CD4-positive, CD25-positive, alpha-beta regulatory T cell (primary cell): ENCODE measurements at regions not wholly inside any gene's neighbourhood (a gene's known extent, or its start where the extent isn't known, plus 50 kb on each side); places are given as distances from the start of the nearest gene placed in this dataset.
A peak's percentile ranks its signal among the peaks of the same experiment; 100 is the strongest.

Source experiments
- ATAC-seq, 2 donors: fragments of 150-1000 bp; cut with Tn5 transposase; one replicate each; pipeline ENCODE4 v1.10.0; 2021; ENCODE audit warnings: low read depth in 2 of 2, moderate number of reproducible peaks in 2 of 2, moderate library complexity in 1 of 2
- DNase-seq, 3 donors: peaks; one replicate each; pipeline versions ENCODE4 v3.0.0 to v3.0.0-alpha.2; 2012 to 2022; ENCODE audit warnings: mixed read lengths in 1 of 3
- H3K27ac ChIP-seq: one replicate; pipeline ENCODE4 v1.7.0; 2013; ENCODE audit warnings: mild to moderate bottlenecking, low read length; ENCODE audit not compliant: insufficient read depth, poor library complexity, severe bottlenecking
- H3K27me3 ChIP-seq: one replicate; pipeline ENCODE4 v1.7.0; 2013; ENCODE audit warnings: low read length; ENCODE audit not compliant: control insufficient read depth, insufficient read depth
- H3K36me3 ChIP-seq: one replicate; pipeline ENCODE4 v1.7.0; 2013; ENCODE audit warnings: mild to moderate bottlenecking, low read length, moderate library complexity; ENCODE audit not compliant: control insufficient read depth, insufficient read depth
- H3K4me1 ChIP-seq: 2 replicates; pipeline ENCODE4 v1.7.0; 2013; ENCODE audit warnings: mild to moderate bottlenecking, low read length; ENCODE audit not compliant: insufficient read depth, control insufficient read depth, poor library complexity, severe bottlenecking
- H3K4me3 ChIP-seq: one replicate; pipeline ENCODE4 v1.7.0; 2013; ENCODE audit warnings: low read depth, mild to moderate bottlenecking, low read length, moderate library complexity
- H3K9me3 ChIP-seq, 2 experiments: 1 replicate in 1 of 2; 2 replicates in 1 of 2; pipeline ENCODE4 v1.7.0; 2013; ENCODE audit warnings: low read length in 2 of 2, mild to moderate bottlenecking in 1 of 2, moderate library complexity in 1 of 2; ENCODE audit not compliant: control insufficient read depth in 2 of 2
- H3K27ac Mint-ChIP-seq, 3 donors: one replicate each; pipeline ENCODE4 v1.8.0; 2020 to 2022; ENCODE audit warnings: mild to moderate bottlenecking in 3 of 3, mixed read lengths in 3 of 3, moderate library complexity in 2 of 3
- H3K27me3 Mint-ChIP-seq: one replicate; pipeline ENCODE4 v1.8.0; 2022; ENCODE audit warnings: mild to moderate bottlenecking, mixed read lengths
- H3K36me3 Mint-ChIP-seq: one replicate; pipeline ENCODE4 v1.8.0; 2020; ENCODE audit warnings: mixed read lengths
- H3K4me1 Mint-ChIP-seq, 4 donors: one replicate each; pipeline ENCODE4 v1.8.0; 2020 to 2022; ENCODE audit warnings: mixed read lengths in 4 of 4, mild to moderate bottlenecking in 1 of 4
- H3K4me3 Mint-ChIP-seq, 4 donors: one replicate each; pipeline ENCODE4 v1.8.0; 2020 to 2022; ENCODE audit warnings: mild to moderate bottlenecking in 4 of 4, mixed read lengths in 4 of 4, moderate library complexity in 3 of 4
- H3K9me3 Mint-ChIP-seq, 7 donors: one replicate each; pipeline ENCODE4 v1.8.0; 2020 to 2022; ENCODE audit warnings: mixed read lengths in 7 of 7, mild to moderate bottlenecking in 3 of 7, moderate library complexity in 2 of 7

DNA sequence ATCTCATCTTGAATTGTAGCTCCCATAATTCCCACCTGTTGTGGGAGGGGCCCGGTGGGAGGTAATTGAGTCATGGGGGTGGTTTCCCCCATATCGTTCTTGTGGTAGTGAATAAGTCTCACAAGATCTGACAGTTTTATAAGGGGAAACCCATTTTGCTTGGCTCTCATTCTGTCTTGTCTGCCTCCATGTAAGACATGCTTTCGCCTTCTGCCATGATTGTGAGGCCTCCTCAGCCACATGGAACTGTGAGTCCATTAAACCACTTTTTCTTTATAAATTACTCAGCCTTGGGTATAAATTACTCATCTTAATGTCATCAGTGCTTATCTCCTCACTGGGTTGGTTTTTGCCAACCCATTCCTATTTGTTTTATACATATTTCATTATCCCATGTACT is 142.0 kb upstream of the GMDS start:
- Mint-ChIP-seq H3K27ac (no peak overlapping the region), H3K4me1 (peaks cover 0 to 2% (median 0%) of the 10 kb centered on the region in 4 donors), H3K9me3 (peaks cover 0 to 3% (median 0%) of the 10 kb centered on the region in 7 donors), H3K27me3 (no peaks in the 10 kb centered on the region), H3K4me3 (no peak overlapping the region), H3K36me3 (peaks cover 3% of the 10 kb centered on the region)
- no peaks in the 10 kb centered on the region for H3K9me3 ChIP-seq
- ATAC-seq (no peak), DNase-seq (no peak)
- H3K4me1 ChIP-seq = no peaks in the 10 kb centered on the region
- no peak overlapping the region for H3K27ac ChIP-seq
- H3K27me3 ChIP-seq = no peaks in the 10 kb centered on the region
- no peaks in the 10 kb centered on the region for H3K36me3 ChIP-seq
- no peak overlapping the region for H3K4me3 ChIP-seq

GRCh38 chr6:2385471-2385983 is 140.1 kb upstream of the GMDS start:
- Histone ChIP-seq H3K4me1 (no peaks in the 10 kb centered on the region), H3K4me3 (no peak overlapping the region), H3K36me3 (no peaks in the 10 kb centered on the region), H3K9me3 (no peaks in the 10 kb centered on the region), H3K27me3 (no peaks in the 10 kb centered on the region), H3K27ac (no peak overlapping the region)
- Mint-ChIP-seq H3K27me3 (no peaks in the 10 kb centered on the region), H3K9me3 (peaks cover 0 to 3% (median 0%) of the 10 kb centered on the region in 7 donors), H3K4me1 (peaks cover 0 to 2% (median 0%) of the 10 kb centered on the region in 4 donors), H3K27ac (no peak overlapping the region), H3K36me3 (peaks cover under 1% of the 10 kb centered on the region), H3K4me3 (no peak overlapping the region)
- DNase-seq (no peak), ATAC-seq (no peak)

GRCh38 chr6:2384528-2384927 is 139.1 kb upstream of the GMDS start:
- H3K9me3 ChIP-seq = no peaks in the 10 kb centered on the region
- no peaks in the 10 kb centered on the region for H3K27me3 ChIP-seq
- no peaks in the 10 kb centered on the region for H3K36me3 ChIP-seq
- H3K9me3 Mint-ChIP-seq = peaks cover 0 to 3% (median 0%) of the 10 kb centered on the region in 7 donors
- peaks cover 0 to 2% (median under 1%) of the 10 kb centered on the region in 4 donors for H3K4me1 Mint-ChIP-seq
- H3K4me1 ChIP-seq = no peaks in the 10 kb centered on the region
- no peaks in the 10 kb centered on the region for H3K27me3 Mint-ChIP-seq
- no peak overlapping the region for H3K27ac ChIP-seq
- no peak overlapping the region for H3K27ac Mint-ChIP-seq
- ATAC-seq (no peak), DNase-seq (no peak)
- no peaks in the 10 kb centered on the region for H3K36me3 Mint-ChIP-seq
- no peak overlapping the region for H3K4me3 Mint-ChIP-seq
- H3K4me3 ChIP-seq = no peak overlapping the region

- H3K4me1 Mint-ChIP-seq = peaks cover 3 to 14% (median 7%) of the 10 kb centered on the region in 4 donors
- H3K4me3 Mint-ChIP-seq = no peak overlapping the region
- H3K27me3 Mint-ChIP-seq = no peaks in the 10 kb centered on the region
- no peak for ATAC-seq
- Histone ChIP-seq H3K4me1 (no peaks in the 10 kb centered on the region), H3K4me3 (no peak overlapping the region), H3K9me3 (no peaks in the 10 kb centered on the region), H3K36me3 (no peaks in the 10 kb centered on the region), H3K27ac (no peak overlapping the region), H3K27me3 (no peaks in the 10 kb centered on the region)
- H3K36me3 Mint-ChIP-seq = no peaks in the 10 kb centered on the region
- no peak overlapping the region for H3K27ac Mint-ChIP-seq
- peaks cover 0 to 3% (median 0%) of the 10 kb centered on the region in 7 donors for H3K9me3 Mint-ChIP-seq
- DNase-seq = no peak
Observed at GRCh38 chr6:2381872-2382661, 136.7 kb upstream of the GMDS start.

DNA sequence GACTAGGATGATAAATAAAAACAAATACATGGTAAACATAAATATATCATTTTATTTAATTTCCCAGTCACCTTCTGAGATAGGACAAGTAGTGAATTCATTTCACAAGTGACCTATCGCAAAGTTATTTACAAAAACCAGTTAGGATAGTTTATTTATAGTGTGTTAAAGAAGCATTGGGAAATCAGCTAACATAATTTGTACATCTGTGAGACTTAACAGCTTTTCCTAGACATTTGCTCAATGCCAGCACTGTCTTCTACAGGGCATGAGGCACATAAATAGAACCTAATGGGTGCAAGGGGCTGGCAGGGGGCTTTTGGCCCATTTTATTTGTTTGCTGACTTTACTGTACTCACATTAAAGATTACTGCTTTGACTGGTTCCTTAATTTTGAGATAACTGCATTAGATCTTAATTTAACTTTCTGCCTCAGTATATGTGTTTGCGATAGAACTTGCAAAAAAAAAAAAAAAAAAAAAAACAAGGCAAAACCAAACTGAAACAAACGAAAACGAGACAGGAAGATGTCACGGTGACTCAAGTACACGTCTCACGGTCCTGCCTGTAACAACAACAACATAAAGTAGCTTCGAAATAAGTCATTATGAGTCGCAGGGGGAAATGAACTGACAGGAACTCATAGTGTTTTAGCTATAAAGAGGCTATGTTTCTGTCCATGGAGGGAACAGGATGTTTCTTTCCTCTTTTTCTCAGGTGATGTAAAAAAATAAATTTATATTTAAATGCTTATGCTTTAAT is 133.7 kb upstream of the GMDS start:
- Mint-ChIP-seq H3K9me3 (peaks cover 0 to 2% (median 0%) of the 10 kb centered on the region in 7 donors), H3K4me1 (peaks cover 4 to 14% (median 7%) of the 10 kb centered on the region in 4 donors), H3K27me3 (no peaks in the 10 kb centered on the region), H3K36me3 (no peaks in the 10 kb centered on the region), H3K27ac (peak overlapping the region in 2 of 3 donors; percentile 55 to 61), H3K4me3 (peak overlapping the region in 3 of 4 donors; percentile 14 to 74 (median 33))
- Histone ChIP-seq H3K4me3 (no peak overlapping the region), H3K4me1 (no peaks in the 10 kb centered on the region), H3K27ac (peak overlapping the region; percentile 48), H3K9me3 (no peaks in the 10 kb centered on the region), H3K27me3 (no peaks in the 10 kb centered on the region), H3K36me3 (no peaks in the 10 kb centered on the region)
- ATAC-seq (peak; percentile 64 to 69), DNase-seq (peak in 2 of 3 donors; percentile 31 to 80)

GRCh38 chr6:2378046-2378657 is 132.7 kb upstream of the GMDS start:
- H3K9me3 ChIP-seq = no peaks in the 10 kb centered on the region
- no peak overlapping the region for H3K4me3 Mint-ChIP-seq
- peaks cover 4 to 14% (median 7%) of the 10 kb centered on the region in 4 donors for H3K4me1 Mint-ChIP-seq
- peak overlapping the region in 1 of 3 donors; percentile 61 for H3K27ac Mint-ChIP-seq
- no peak overlapping the region for H3K4me3 ChIP-seq
- H3K9me3 Mint-ChIP-seq = peaks cover 0 to 2% (median 0%) of the 10 kb centered on the region in 7 donors
- no peak for ATAC-seq
- H3K4me1 ChIP-seq = no peaks in the 10 kb centered on the region
- no peak for DNase-seq
- H3K27me3 Mint-ChIP-seq = no peaks in the 10 kb centered on the region
- no peaks in the 10 kb centered on the region for H3K27me3 ChIP-seq
- no peaks in the 10 kb centered on the region for H3K36me3 ChIP-seq
- no peaks in the 10 kb centered on the region for H3K36me3 Mint-ChIP-seq
- no peak overlapping the region for H3K27ac ChIP-seq

GRCh38 chr6:2376429-2377355 is 131.3 kb upstream of the GMDS start:
- Histone ChIP-seq H3K27me3 (no peaks in the 10 kb centered on the region), H3K4me1 (no peaks in the 10 kb centered on the region), H3K27ac (no peak overlapping the region), H3K36me3 (no peaks in the 10 kb centered on the region), H3K9me3 (no peaks in the 10 kb centered on the region), H3K4me3 (no peak overlapping the region)
- Mint-ChIP-seq H3K9me3 (peaks cover 0 to 2% (median 0%) of the 10 kb centered on the region in 7 donors), H3K4me3 (no peak overlapping the region), H3K27ac (no peak overlapping the region), H3K4me1 (peaks cover 4 to 14% (median 7%) of the 10 kb centered on the region in 4 donors), H3K36me3 (no peaks in the 10 kb centered on the region), H3K27me3 (no peaks in the 10 kb centered on the region)
- DNase-seq (no peak), ATAC-seq (no peak)
